H1 (cell line): ENCODE measurements at regions not wholly inside any gene's neighbourhood (a gene's known extent, or its start where the extent isn't known, plus 50 kb on each side); places are given as distances from the start of the nearest gene placed in this dataset.

Experiments
- CTCF ChIA-PET: fragments of 300-600 bp; sonication (Branson Sonifier 250); formaldehyde crosslinking; loops from one replicate; lab custom pipeline; 2021; ENCODE audit not compliant: partially characterized antibody; lab: Charles Lee
- POLR2A ChIA-PET: fragments of 300-600 bp; sonication (Branson Sonifier 250); formaldehyde crosslinking; loops from one replicate; lab custom pipeline; 2021; ENCODE audit warnings: inconsistent platforms; ENCODE audit not compliant: partially characterized antibody; lab: Charles Lee
- DNase-seq, 2 experiments: peaks; one replicate each; pipeline versions ENCODE4 v3.0.0 to v3.0.0-alpha.2; 2010 to 2022; ENCODE audit warnings: low spot score in 2 of 2, low read depth in 1 of 2, mixed read lengths in 1 of 2
- FAIRE-seq: peaks from 2 replicates; lab custom pipeline; 2011; peaks lifted over from hg19 to GRCh38; lab: Jason Lieb, UNC
- H2AFZ ChIP-seq: 2 replicates; pipeline ENCODE4 v1.8.1; 2012; ENCODE audit warnings: low read length, inconsistent platforms
- H2AK5ac ChIP-seq: 2 replicates; pipeline ENCODE4 v1.6.1; 2013; ENCODE audit warnings: low read depth, low read length
- H2BK120ac ChIP-seq: replicated peaks from 2 replicates; pipeline ENCODE3; 2013; ENCODE audit warnings: low read depth, low read length, inconsistent platforms
- H2BK12ac ChIP-seq: 2 replicates; pipeline ENCODE4 v1.6.1; 2013; ENCODE audit warnings: low read depth, low read length
- H2BK15ac ChIP-seq: 2 replicates; pipeline ENCODE4 v1.6.1; 2013; ENCODE audit warnings: low read length
- H2BK20ac ChIP-seq: 2 replicates; pipeline ENCODE4 v1.6.1; 2013; ENCODE audit warnings: low read length
- H2BK5ac ChIP-seq: 2 replicates; pipeline ENCODE4 v1.6.1; 2013; ENCODE audit warnings: low read depth, low read length
- H3K14ac ChIP-seq: 2 replicates; pipeline ENCODE4 v1.6.1; 2013; ENCODE audit warnings: inconsistent platforms; ENCODE audit not compliant: insufficient read length
- H3K18ac ChIP-seq: 2 replicates; pipeline ENCODE4 v1.6.1; 2013; ENCODE audit warnings: low read length; ENCODE audit errors: extremely low read depth
- H3K23ac ChIP-seq: 2 replicates; pipeline ENCODE4 v1.6.1; 2013; ENCODE audit warnings: inconsistent platforms; ENCODE audit not compliant: insufficient read length
- H3K23me2 ChIP-seq: 2 replicates; pipeline ENCODE4 v1.6.1; 2013; ENCODE audit warnings: low read depth, low read length
- H3K27ac ChIP-seq: 2 replicates; pipeline ENCODE4 v1.6.1; 2011; ENCODE audit warnings: low read depth, low read length, inconsistent platforms
- H3K27me3 ChIP-seq, 4 experiments: replicated peaks in 1 of 4; 1 replicate in 1 of 4; 2 replicates in 3 of 4; pipeline versions ENCODE4 v1.6.1 to v1.8.1; 2011 to 2013; ENCODE audit warnings: low read length in 3 of 4, mild to moderate bottlenecking in 3 of 4, inconsistent platforms in 2 of 4, mixed read lengths in 2 of 4, moderate library complexity in 1 of 4; ENCODE audit not compliant: control insufficient read depth in 3 of 4, insufficient read depth in 3 of 4; ENCODE audit errors: extremely low read depth in 1 of 4
- H3K36me3 ChIP-seq, 4 experiments: 2 replicates each; pipeline versions ENCODE4 v1.6.1 to v1.8.1; 2011 to 2013; ENCODE audit warnings: mild to moderate bottlenecking in 4 of 4, low read length in 3 of 4, moderate library complexity in 2 of 4, control low read depth in 1 of 4, inconsistent platforms in 1 of 4; ENCODE audit not compliant: insufficient read depth in 4 of 4, control insufficient read depth in 2 of 4
- H3K4ac ChIP-seq: replicated peaks from 2 replicates; pipeline ENCODE3; 2013; ENCODE audit warnings: low read length, low read depth, mixed read lengths, inconsistent platforms; ENCODE audit not compliant: insufficient read length
- H3K4me1 ChIP-seq, 4 experiments: replicated peaks in 1 of 4; 1 replicate in 1 of 4; 2 replicates in 3 of 4; pipeline versions ENCODE4 v1.6.1 to v1.8.1; 2011 to 2013; ENCODE audit warnings: low read length in 3 of 4, inconsistent platforms in 2 of 4, mixed read lengths in 1 of 4; ENCODE audit not compliant: insufficient read depth in 4 of 4, control insufficient read depth in 3 of 4
- H3K4me2 ChIP-seq, 2 experiments: 2 replicates each; pipeline versions ENCODE4 v1.6.1 to v1.8.1; 2011 to 2013; ENCODE audit warnings: low read depth in 2 of 2, low read length in 2 of 2, control low read depth in 1 of 2, inconsistent platforms in 1 of 2, mild to moderate bottlenecking in 1 of 2; ENCODE audit not compliant: insufficient read depth in 1 of 2
- H3K4me3 ChIP-seq, 4 experiments: fragments of 200-600, 300-600 bp in 1 of 4; sonication (generic), shearing (Covaris generic), sonication (Bioruptor Twin) in 1 of 4; 2 replicates each; pipeline versions ENCODE4 v1.5.1 to v1.8.1; 2011 to 2016; ENCODE audit warnings: low read length in 4 of 4, low read depth in 3 of 4, control low read depth in 2 of 4, inconsistent platforms in 2 of 4, mild to moderate bottlenecking in 2 of 4, mixed read lengths in 1 of 4, moderate library complexity in 1 of 4; ENCODE audit not compliant: insufficient read depth in 2 of 4; ENCODE audit errors: extremely low read depth in 1 of 4
- H3K56ac ChIP-seq: replicated peaks from 2 replicates; pipeline ENCODE3; 2013; ENCODE audit warnings: low read depth, mild to moderate bottlenecking, mixed read lengths, low read length, inconsistent platforms; ENCODE audit not compliant: insufficient read length
- H3K79me1 ChIP-seq: 2 replicates; pipeline ENCODE4 v1.6.1; 2013; ENCODE audit warnings: low read depth, low read length, control low read depth
- H3K79me2 ChIP-seq, 2 experiments: 2 replicates each; pipeline versions ENCODE4 v1.6.1 to v1.8.1; 2012 to 2013; ENCODE audit warnings: low read length in 2 of 2, mild to moderate bottlenecking in 2 of 2, inconsistent platforms in 1 of 2; ENCODE audit not compliant: insufficient read depth in 2 of 2, control insufficient read depth in 1 of 2
- H3K9ac ChIP-seq, 4 experiments: replicated peaks in 1 of 4; 1 replicate in 1 of 4; 2 replicates in 3 of 4; pipeline versions ENCODE4 v1.6.1 to v1.8.1; 2011 to 2013; ENCODE audit warnings: low read depth in 3 of 4, low read length in 3 of 4, control low read depth in 2 of 4, mild to moderate bottlenecking in 2 of 4, moderate library complexity in 2 of 4, inconsistent platforms in 1 of 4; ENCODE audit errors: extremely low read depth in 1 of 4
- H3K9me3 ChIP-seq, 2 experiments: 2 replicates each; pipeline versions ENCODE4 v1.6.1 to v1.8.1; 2012 to 2013; ENCODE audit warnings: mild to moderate bottlenecking in 2 of 2, moderate library complexity in 2 of 2, control low read depth in 1 of 2, inconsistent platforms in 1 of 2, low read depth in 1 of 2, low read length in 1 of 2, mixed read lengths in 1 of 2; ENCODE audit not compliant: insufficient read depth in 2 of 2
- H4K20me1 ChIP-seq, 2 experiments: replicated peaks in 1 of 2; 2 replicates each; pipeline versions ENCODE3 to v1.8.1; 2011 to 2013; ENCODE audit warnings: inconsistent platforms in 2 of 2, low read length in 2 of 2, mild to moderate bottlenecking in 1 of 2; ENCODE audit not compliant: insufficient read depth in 2 of 2, control insufficient read depth in 1 of 2
- H4K5ac ChIP-seq: 2 replicates; pipeline ENCODE4 v1.6.1; 2013; ENCODE audit warnings: low read length, low read depth, mixed read lengths, inconsistent platforms; ENCODE audit not compliant: insufficient read length
- H4K8ac ChIP-seq: 2 replicates; pipeline ENCODE4 v1.8.0; 2013; ENCODE audit warnings: mild to moderate bottlenecking, moderate library complexity, low read length, inconsistent platforms; ENCODE audit not compliant: insufficient read depth; ENCODE audit errors: extremely low read depth
- H4K91ac ChIP-seq: replicated peaks from 2 replicates; pipeline ENCODE3; 2013; ENCODE audit warnings: low read length, mixed read lengths, inconsistent platforms; ENCODE audit not compliant: insufficient read length
- CBX8 ChIP-seq: fragments of 300-800, 300-1000 bp; sonication (generic); IDR thresholded peaks from 2 replicates; pipeline ENCODE4 v1.7.1; 2016; ENCODE audit warnings: low read depth, low read length, borderline replicate concordance
- CHD1 ChIP-seq: IDR thresholded peaks from 2 replicates; pipeline ENCODE4 v1.6.1; 2012; ENCODE audit warnings: low read depth, low read length, improper control_type of control experiment
- CHD2 ChIP-seq: IDR thresholded peaks from 2 replicates; pipeline ENCODE4 v1.6.1; 2012; ENCODE audit warnings: low read length, improper control_type of control experiment
- E2F6 ChIP-seq: IDR thresholded peaks from 2 replicates; pipeline ENCODE4 v1.6.1; 2012; ENCODE audit warnings: inconsistent platforms
- SP1 ChIP-seq: IDR thresholded peaks from 2 replicates; pipeline ENCODE4 v1.6.1; 2011; ENCODE audit warnings: low read depth, low read length
- ZNF274 ChIP-seq: IDR thresholded peaks from 2 replicates; pipeline ENCODE4 v1.7.0; 2012; ENCODE audit warnings: low read length, borderline replicate concordance; ENCODE audit errors: extremely low read depth
- WGBS, 2 experiments: shearing (Covaris generic) in 1 of 2; methylation state at CpG; one replicate each; pipeline versions ENCODE4 v1.1.6 to v1.1.7; 2013 to 2015; ENCODE audit warnings: low lambda C conversion rate in 2 of 2, mixed read lengths in 2 of 2, inconsistent platforms in 1 of 2, low coverage in 1 of 2, missing lambda C conversion rate in 1 of 2; ENCODE audit not compliant: insufficient replicate concordance in 2 of 2, insufficient coverage in 1 of 2, insufficient read length in 1 of 2; ENCODE audit errors: extremely low coverage in 1 of 2, missing lambda C conversion rate in 1 of 2; 5-methylcytosine and 5-hydroxymethylcytosine counted together

- FAIRE-seq (no peak), DNase-seq (no peak)
- Histone ChIP-seq H2AK5ac (no peak overlapping the region), H2AFZ (no peak overlapping the region), H3K9ac (no peak overlapping the region), H3K18ac (no peak overlapping the region), H3K79me1 (no peaks in the 10 kb centered on the region), H3K23ac (no peak overlapping the region), H3K14ac (no peak overlapping the region), H3K4me1 (no peaks in the 10 kb centered on the region), H4K5ac (no peak overlapping the region), H3K79me2 (no peaks in the 10 kb centered on the region), H2BK5ac (no peak overlapping the region), H2BK12ac (no peak overlapping the region), H4K91ac (no peak overlapping the region), H4K8ac (no peak overlapping the region), H2BK120ac (no peak overlapping the region), H3K4ac (no peak overlapping the region), H3K27me3 (no peaks in the 10 kb centered on the region), H3K36me3 (no peaks in the 10 kb centered on the region), H4K20me1 (no peaks in the 10 kb centered on the region), H3K4me3 (no peak overlapping the region), H3K9me3 (no peaks in the 10 kb centered on the region), H3K4me2 (no peak overlapping the region), H3K23me2 (no peaks in the 10 kb centered on the region), H3K27ac (no peak overlapping the region), H2BK20ac (no peak overlapping the region), H3K56ac (no peak overlapping the region), H2BK15ac (no peak overlapping the region)
- CTCF ChIA-PET = interaction anchor here (0.7 to 1.3 kb wide), 2 partner anchors 170 to 330 kb away, joined by 3 read pairs; no protein-coding TSS in a partner anchor
- TF ChIP-seq CBX8 (no peak), ZNF274 (no peak), CHD2 (no peak), CHD1 (no peak), SP1 (no peak), E2F6 (no peak)
- 100% methylated on average over 2 of the region's 2 CpGs; no CpG with 5 or more reads in 1 of the 2 experiments for WGBS, 2 experiments
- POLR2A ChIA-PET = no interaction called here
Observed at GRCh38 chr4:66568001-66568400, 897.7 kb upstream of the EPHA5 start.
